ENCODE measurements at regions not wholly inside any gene's neighbourhood (a gene's known extent, or its start where the extent isn't known, plus 50 kb on each side); places are given as distances from the start of the nearest gene placed in this dataset.

DNA sequence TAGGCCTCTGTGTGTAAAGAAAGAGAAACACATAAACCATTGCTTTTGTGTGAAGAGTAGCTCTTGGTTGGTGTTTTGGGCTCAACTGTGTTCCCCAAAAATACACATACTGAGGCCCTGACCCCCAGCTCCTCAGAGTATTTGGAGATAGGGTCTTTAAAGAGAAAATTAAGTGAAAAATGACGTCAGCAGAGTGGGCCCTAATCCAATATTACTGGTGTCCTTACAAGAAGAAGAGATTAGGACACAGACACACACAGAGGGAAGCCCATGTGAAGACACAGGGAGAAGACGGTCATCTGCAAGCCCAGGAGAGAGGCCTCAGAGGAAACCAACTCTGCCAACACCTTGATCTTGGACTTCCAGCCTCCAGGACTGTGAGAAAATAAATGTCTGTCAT is 76.9 kb upstream of the PGBD5 start:
- no peaks in the 10 kb centered on the region for H3K27me3 Mint-ChIP-seq (ENCODE audit: unreplicated experiment)
- no peaks in the 10 kb centered on the region for H3K4me1 Mint-ChIP-seq (ENCODE audit: unreplicated experiment)
- H3K36me3 Mint-ChIP-seq (ENCODE audit: low read depth, unreplicated experiment): no peaks in the 10 kb centered on the region
- no peak overlapping the region for H3K4me3 Mint-ChIP-seq (ENCODE audit: unreplicated experiment)
- TF ChIP-seq, protein P1, sequence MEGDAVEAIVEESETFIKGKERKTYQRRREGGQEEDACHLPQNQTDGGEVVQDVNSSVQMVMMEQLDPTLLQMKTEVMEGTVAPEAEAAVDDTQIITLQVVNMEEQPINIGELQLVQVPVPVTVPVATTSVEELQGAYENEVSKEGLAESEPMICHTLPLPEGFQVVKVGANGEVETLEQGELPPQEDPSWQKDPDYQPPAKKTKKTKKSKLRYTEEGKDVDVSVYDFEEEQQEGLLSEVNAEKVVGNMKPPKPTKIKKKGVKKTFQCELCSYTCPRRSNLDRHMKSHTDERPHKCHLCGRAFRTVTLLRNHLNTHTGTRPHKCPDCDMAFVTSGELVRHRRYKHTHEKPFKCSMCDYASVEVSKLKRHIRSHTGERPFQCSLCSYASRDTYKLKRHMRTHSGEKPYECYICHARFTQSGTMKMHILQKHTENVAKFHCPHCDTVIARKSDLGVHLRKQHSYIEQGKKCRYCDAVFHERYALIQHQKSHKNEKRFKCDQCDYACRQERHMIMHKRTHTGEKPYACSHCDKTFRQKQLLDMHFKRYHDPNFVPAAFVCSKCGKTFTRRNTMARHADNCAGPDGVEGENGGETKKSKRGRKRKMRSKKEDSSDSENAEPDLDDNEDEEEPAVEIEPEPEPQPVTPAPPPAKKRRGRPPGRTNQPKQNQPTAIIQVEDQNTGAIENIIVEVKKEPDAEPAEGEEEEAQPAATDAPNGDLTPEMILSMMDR (IDR thresholded peaks at IDR 0.05; ENCODE audit: unreplicated experiment): no peak
- H3K27ac Mint-ChIP-seq (ENCODE audit: unreplicated experiment): no peak overlapping the region
- no peaks in the 10 kb centered on the region for H3K9me3 Mint-ChIP-seq (ENCODE audit: unreplicated experiment)
- no peak for DNase-seq (ENCODE audit: low spot score)

- no peaks in the 10 kb centered on the region for H3K9me3 Mint-ChIP-seq (ENCODE audit: unreplicated experiment)
- TF ChIP-seq, protein P1 (IDR thresholded peaks at IDR 0.05; ENCODE audit: unreplicated experiment): no peak
- H3K36me3 Mint-ChIP-seq (ENCODE audit: low read depth, unreplicated experiment): no peaks in the 10 kb centered on the region
- DNase-seq (ENCODE audit: low spot score): no peak
- no peaks in the 10 kb centered on the region for H3K27me3 Mint-ChIP-seq (ENCODE audit: unreplicated experiment)
- H3K4me1 Mint-ChIP-seq (ENCODE audit: unreplicated experiment): no peaks in the 10 kb centered on the region
- no peak overlapping the region for H3K4me3 Mint-ChIP-seq (ENCODE audit: unreplicated experiment)
- H3K27ac Mint-ChIP-seq (ENCODE audit: unreplicated experiment): no peak overlapping the region
Observed at GRCh38 chr1:230502306-230502705, 76.2 kb upstream of the PGBD5 start.

DNA sequence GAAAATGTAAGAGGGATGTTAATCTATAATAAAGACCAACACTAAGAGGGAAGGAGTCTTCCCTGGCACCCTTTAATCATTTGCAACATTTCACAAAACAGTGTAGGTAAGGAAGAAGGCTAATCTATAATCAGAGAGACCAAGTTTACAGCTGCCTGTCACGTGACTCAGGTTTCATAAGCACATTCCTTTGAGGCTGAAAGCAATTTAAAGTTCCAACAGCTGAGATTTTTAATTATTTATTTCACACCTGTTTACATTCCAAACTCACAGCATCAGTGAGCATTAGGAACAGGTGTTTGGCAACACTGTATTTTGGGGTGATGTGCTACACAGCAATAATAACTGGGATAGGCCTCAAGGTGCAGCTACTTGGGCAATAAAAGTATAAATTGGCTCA is 75.7 kb upstream of the PGBD5 start:
- H3K27ac Mint-ChIP-seq (ENCODE audit: unreplicated experiment): no peak overlapping the region
- no peak for DNase-seq (ENCODE audit: low spot score)
- no peaks in the 10 kb centered on the region for H3K9me3 Mint-ChIP-seq (ENCODE audit: unreplicated experiment)
- H3K4me3 Mint-ChIP-seq (ENCODE audit: unreplicated experiment): no peak overlapping the region
- no peaks in the 10 kb centered on the region for H3K27me3 Mint-ChIP-seq (ENCODE audit: unreplicated experiment)
- H3K36me3 Mint-ChIP-seq (ENCODE audit: low read depth, unreplicated experiment): no peaks in the 10 kb centered on the region
- TF ChIP-seq, protein P1 (IDR thresholded peaks at IDR 0.05; ENCODE audit: unreplicated experiment): no peak
- H3K4me1 Mint-ChIP-seq (ENCODE audit: unreplicated experiment): no peaks in the 10 kb centered on the region

DNA sequence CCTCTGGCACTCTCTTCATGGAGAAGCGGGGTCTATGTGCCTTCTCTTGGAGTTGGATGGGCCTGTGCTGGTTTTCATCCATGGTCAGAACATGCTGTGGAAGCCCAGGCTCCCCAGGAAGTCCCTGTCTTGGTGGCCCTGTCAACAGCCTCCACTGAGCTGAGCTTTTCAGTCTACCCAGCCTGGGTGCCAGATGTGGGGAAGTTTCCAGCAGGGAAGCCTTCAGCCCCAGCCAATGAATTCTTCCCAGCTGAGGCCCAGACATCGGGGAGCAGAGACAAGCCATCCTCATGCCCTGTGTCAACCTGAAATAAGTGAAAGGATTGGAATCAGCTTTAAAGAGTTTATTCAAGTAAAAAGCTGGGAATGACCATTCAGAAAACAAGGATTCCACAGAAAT is 75.1 kb upstream of the PGBD5 start:
- no peaks in the 10 kb centered on the region for H3K4me1 Mint-ChIP-seq (ENCODE audit: unreplicated experiment)
- H3K36me3 Mint-ChIP-seq (ENCODE audit: low read depth, unreplicated experiment): no peaks in the 10 kb centered on the region
- no peak overlapping the region for H3K4me3 Mint-ChIP-seq (ENCODE audit: unreplicated experiment)
- DNase-seq (ENCODE audit: low spot score): no peak
- H3K27ac Mint-ChIP-seq (ENCODE audit: unreplicated experiment): no peak overlapping the region
- TF ChIP-seq, protein P1 (IDR thresholded peaks at IDR 0.05; ENCODE audit: unreplicated experiment): no peak
- H3K9me3 Mint-ChIP-seq (ENCODE audit: unreplicated experiment): no peaks in the 10 kb centered on the region
- H3K27me3 Mint-ChIP-seq (ENCODE audit: unreplicated experiment): no peaks in the 10 kb centered on the region

GRCh38 chr1:230500063-230500462 is 73.9 kb upstream of the PGBD5 start:
- H3K27me3 Mint-ChIP-seq (ENCODE audit: unreplicated experiment): no peaks in the 10 kb centered on the region
- no peak overlapping the region for H3K4me3 Mint-ChIP-seq (ENCODE audit: unreplicated experiment)
- H3K27ac Mint-ChIP-seq (ENCODE audit: unreplicated experiment): no peak overlapping the region
- TF ChIP-seq, protein P1 (IDR thresholded peaks at IDR 0.05; ENCODE audit: unreplicated experiment): no peak
- DNase-seq (ENCODE audit: low spot score): no peak
- H3K4me1 Mint-ChIP-seq (ENCODE audit: unreplicated experiment): no peaks in the 10 kb centered on the region
- no peaks in the 10 kb centered on the region for H3K9me3 Mint-ChIP-seq (ENCODE audit: unreplicated experiment)
- H3K36me3 Mint-ChIP-seq (ENCODE audit: low read depth, unreplicated experiment): no peaks in the 10 kb centered on the region
